K562 (cell line): ENCODE measurements at regions not wholly inside any gene's neighbourhood (a gene's known extent, or its start where the extent isn't known, plus 50 kb on each side); places are given as distances from the start of the nearest gene placed in this dataset.

Experiments
- ATAC-seq: fragments of 200-7000 bp; cut with Tn5 transposase; 3 replicates; pipeline ENCODE4 v1.9.1; 2020; ENCODE audit warnings: moderate library complexity
- BruUV-seq: library from RNA; stranded (reverse); fragments of 400-500 nt; replicated peaks from 2 replicates; lab custom pipeline; 2021; lab: Mats Ljungman, UMichigan
- CTCF ChIA-PET: fragments of 300-600 bp; formaldehyde crosslinking; extraction: SDS; loops from one replicate; lab custom pipeline; 2021; ENCODE audit warnings: low intra/inter-chr PET ratio; lab: Yijun Ruan, JAX
- POLR2A ChIA-PET: fragments of 300-600, 350-650 bp; sonication (Branson Sonifier 250); formaldehyde crosslinking; extraction: SDS; loops from one replicate; lab custom pipeline; 2021; ENCODE audit warnings: antibody characterized with exemption, inconsistent platforms; lab: Yijun Ruan, JAX
- DNase-seq, 4 experiments: peaks; one replicate each; pipeline versions ENCODE4 v3.0.0 to v3.0.0-alpha.2; 2011 to 2018; ENCODE audit warnings: low spot score in 3 of 4, mixed read lengths in 3 of 4; ENCODE audit errors: extremely low read depth in 1 of 4
- FAIRE-seq: peaks from 2 replicates; lab custom pipeline; 2011; peaks lifted over from hg19 to GRCh38; lab: Jason Lieb, UNC
- H2AFZ ChIP-seq: 2 replicates; pipeline ENCODE4 v1.6.0; 2011; ENCODE audit warnings: low read depth, low read length, control low read depth, inconsistent platforms
- H3K27ac ChIP-seq: fragments of 200-600 bp; 3 replicates; pipeline ENCODE4 v1.8.0; 2011; ENCODE audit warnings: low read depth, mild to moderate bottlenecking, control low read depth, inconsistent platforms, low read length, moderate library complexity, mixed read lengths; ENCODE audit errors: extremely low read depth
- H3K27me3 ChIP-seq, 2 experiments: fragments of 300-600 bp in 1 of 2; 2 replicates in 1 of 2; 3 replicates in 1 of 2; pipeline versions ENCODE4 v1.6.0 to v1.8.0; 2011; ENCODE audit warnings: inconsistent platforms in 2 of 2, low read length in 2 of 2, mild to moderate bottlenecking in 1 of 2, mixed read lengths in 1 of 2, moderate library complexity in 1 of 2; ENCODE audit not compliant: control insufficient read depth in 2 of 2, insufficient read depth in 2 of 2
- H3K36me3 ChIP-seq: fragments of 300-600 bp; 3 replicates; pipeline ENCODE4 v1.8.0; 2011; ENCODE audit warnings: mild to moderate bottlenecking, low read length, inconsistent platforms; ENCODE audit not compliant: control insufficient read depth, insufficient read depth
- H3K4me1 ChIP-seq, 2 experiments: fragments of 200-600 bp in 1 of 2; replicated peaks in 1 of 2; 2 replicates in 1 of 2; 3 replicates in 1 of 2; pipeline versions ENCODE4 v1.5.1 to v1.8.0; 2011; ENCODE audit warnings: inconsistent platforms in 2 of 2, low read length in 2 of 2, mild to moderate bottlenecking in 1 of 2, mixed read lengths in 1 of 2, moderate library complexity in 1 of 2; ENCODE audit not compliant: control insufficient read depth in 2 of 2, insufficient read depth in 2 of 2
- H3K4me2 ChIP-seq: 2 replicates; pipeline ENCODE4 v1.6.1; 2011; ENCODE audit warnings: low read length, control low read depth, inconsistent platforms, mixed read lengths; ENCODE audit not compliant: insufficient read depth
- H3K4me3 ChIP-seq: fragments of 200-600 bp; sonication (generic), shearing (Covaris generic); 2 replicates; pipeline ENCODE4 v1.5.1; 2016; ENCODE audit warnings: control low read depth, inconsistent platforms
- H3K79me2 ChIP-seq: fragments of 200-600 bp; 3 replicates; pipeline ENCODE4 v1.8.0; 2011; ENCODE audit warnings: low read length, inconsistent platforms; ENCODE audit not compliant: control insufficient read depth, insufficient read depth
- H3K9ac ChIP-seq, 2 experiments: 2 replicates each; pipeline versions ENCODE4 v1.6.0 to v1.6.1; 2011; ENCODE audit warnings: low read depth in 2 of 2, low read length in 2 of 2, control low read depth in 1 of 2, inconsistent platforms in 1 of 2, mild to moderate bottlenecking in 1 of 2, mixed read lengths in 1 of 2; ENCODE audit not compliant: insufficient read depth in 1 of 2
- H3K9me1 ChIP-seq: one replicate; pipeline ENCODE4 v1.6.0; 2011; ENCODE audit warnings: inconsistent platforms, mild to moderate bottlenecking, low read length, moderate library complexity; ENCODE audit not compliant: control insufficient read depth, insufficient read depth
- H3K9me3 ChIP-seq: replicated peaks from 2 replicates; pipeline ENCODE4 v1.5.1; 2011; ENCODE audit warnings: low read depth, low read length, inconsistent platforms; ENCODE audit not compliant: control insufficient read depth, insufficient read depth
- H4K20me1 ChIP-seq: replicated peaks from 2 replicates; pipeline ENCODE4 v1.6.1; 2011; ENCODE audit warnings: low read length, inconsistent platforms, mixed read lengths; ENCODE audit not compliant: control insufficient read depth, insufficient read depth
- HDAC2 ChIP-seq: fragments of 450-650 bp; IDR thresholded peaks from 2 replicates; pipeline ENCODE4 v1.6.1; 2016; ENCODE audit warnings: mild to moderate bottlenecking
- NR4A1 ChIP-seq, 2 experiments: fragments of 250-450 bp in 1 of 2; fragments of 450-650 bp in 1 of 2; sonication (Bioruptor Pico) in 1 of 2; IDR thresholded peaks; 2 replicates each; pipeline versions ENCODE4 v1.4.0 to v1.6.1; 2016 to 2020; ENCODE audit warnings: mild to moderate bottlenecking in 2 of 2, missing compliant biosample characterization in 1 of 2, missing genetic modification characterization in 1 of 2, moderate library complexity in 1 of 2
- SRF ChIP-seq, 2 experiments: fragments of 250-450, 450-650 bp in 1 of 2; sonication (Bioruptor Pico) in 1 of 2; sonication (generic) in 1 of 2; formaldehyde crosslinking; IDR thresholded peaks; 2 replicates each; pipeline versions ENCODE4 v1.5.0 to v1.5.1; 2020 to 2022; ENCODE audit warnings: mild to moderate bottlenecking in 1 of 2, missing genetic modification reagents in 1 of 2
- WGBS: fragments of 100-300 bp; shearing (Covaris generic); methylation state at CpG from one replicate; pipeline ENCODE4 v1.1.6; 2016; ENCODE audit warnings: low coverage, mixed read lengths; ENCODE audit not compliant: insufficient coverage; ENCODE audit errors: missing lambda C conversion rate; 5-methylcytosine and 5-hydroxymethylcytosine counted together
- in situ Hi-C: fragments of 300-500 bp; cut with MboI; formaldehyde crosslinking; loops from 4 replicates; pipeline ENCODE4 v1.15.0; 2018; ENCODE audit warnings: inconsistent platforms, mixed read lengths
- intact Hi-C: fragments of 100-400 bp; cut with micrococcal nuclease; formaldehyde crosslinking; loops from 2 replicates; pipeline ENCODE4 v1.14.2; 2022
- TF ChIP-seq, protein P1 (sequence below): fragments of 450-650 bp; conservative IDR thresholded peaks from 2 replicates; pipeline ENCODE4 v1.6.1; 2016; ENCODE audit warnings: missing genetic modification characterization, low read depth, mild to moderate bottlenecking, missing compliant biosample characterization, moderate library complexity

DNA sequence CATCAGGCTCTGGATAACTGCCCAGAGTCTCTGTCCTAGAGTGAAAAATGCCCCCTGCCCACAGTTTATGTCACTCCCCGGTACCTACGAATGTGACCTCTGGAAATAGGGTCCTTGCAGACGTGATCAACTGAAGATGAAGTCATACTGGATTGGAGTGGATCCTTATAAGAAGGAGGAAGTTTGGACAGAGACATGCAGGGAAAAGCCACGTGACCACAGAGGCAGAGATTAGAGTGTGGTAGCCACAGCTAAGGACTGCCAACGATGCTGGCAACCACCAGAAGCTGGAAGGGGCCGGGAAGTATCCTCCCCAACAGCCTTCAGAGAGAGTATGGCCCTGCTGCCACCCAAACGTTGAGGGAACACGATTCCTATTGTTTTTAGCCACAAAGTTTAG is 101.2 kb upstream of the NCOR2 start (continued):
- TF ChIP-seq NR4A1 (CRISPR knock-in tag; IDR thresholded peaks at IDR 0.05) (no peak), NR4A1 (tag; IDR thresholded peaks at IDR 0.05) (no peak), HDAC2 (no peak)

DNA sequence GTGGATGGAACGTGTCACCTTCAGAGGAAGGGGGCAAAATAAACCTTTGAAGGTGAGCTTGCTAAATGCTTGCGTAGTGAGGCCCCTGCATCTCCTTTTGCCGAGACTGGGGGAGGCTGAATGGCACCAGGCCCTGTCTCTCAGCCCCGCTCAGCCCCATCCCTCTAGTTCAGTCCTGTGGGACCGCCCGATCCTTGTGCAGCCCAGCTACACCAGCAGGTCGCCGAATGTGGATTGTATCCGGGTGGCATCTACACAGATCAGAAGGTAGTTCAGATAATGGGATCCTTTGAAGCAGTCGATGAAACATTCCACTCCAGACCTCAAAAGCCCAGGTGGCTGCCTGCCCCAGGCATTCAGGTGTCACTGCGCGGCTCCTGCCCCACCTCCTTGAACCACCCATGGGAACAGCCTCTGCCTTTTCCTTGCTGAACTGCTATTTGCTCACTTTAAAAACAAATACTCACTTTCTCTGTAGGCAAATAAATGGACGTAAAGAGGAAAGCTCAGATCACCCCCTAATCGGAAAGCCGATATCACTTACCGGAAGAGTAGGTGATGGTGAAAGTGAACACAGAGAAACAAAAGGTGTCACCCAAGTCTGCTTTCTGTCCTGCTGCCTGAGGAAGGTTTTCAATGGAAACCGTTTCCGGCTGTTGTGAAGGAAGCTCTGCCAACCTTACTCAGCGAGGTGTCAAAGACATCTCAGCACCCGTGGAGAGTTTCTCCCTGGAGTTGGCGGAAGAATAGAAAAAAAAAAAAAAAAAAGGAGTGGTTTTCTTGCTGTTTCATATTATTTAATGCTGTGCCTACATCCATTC is 100.3 kb upstream of the NCOR2 start:
- Histone ChIP-seq H3K9me3 (peaks cover 3% of the 10 kb centered on the region), H3K9me1 (no peaks in the 10 kb centered on the region), H3K27ac (no peak overlapping the region), H2AFZ (no peak overlapping the region), H3K4me1 (peaks cover 2 to 3% of the 10 kb centered on the region in 2 experiments; a peak in 1 of 5 replicates), H3K4me3 (no peak overlapping the region), H3K36me3 (no peaks in the 10 kb centered on the region), H3K4me2 (no peak overlapping the region), H3K9ac (no peak overlapping the region), H3K79me2 (no peaks in the 10 kb centered on the region), H4K20me1 (no peaks in the 10 kb centered on the region), H3K27me3 (peaks cover 4 to 28% of the 10 kb centered on the region in 2 experiments; a peak in 3 of 5 replicates)
- TF ChIP-seq SRF (CRISPR knock-in tag; IDR thresholded peaks at IDR 0.05), result no peak
- TF ChIP-seq, protein P1, sequence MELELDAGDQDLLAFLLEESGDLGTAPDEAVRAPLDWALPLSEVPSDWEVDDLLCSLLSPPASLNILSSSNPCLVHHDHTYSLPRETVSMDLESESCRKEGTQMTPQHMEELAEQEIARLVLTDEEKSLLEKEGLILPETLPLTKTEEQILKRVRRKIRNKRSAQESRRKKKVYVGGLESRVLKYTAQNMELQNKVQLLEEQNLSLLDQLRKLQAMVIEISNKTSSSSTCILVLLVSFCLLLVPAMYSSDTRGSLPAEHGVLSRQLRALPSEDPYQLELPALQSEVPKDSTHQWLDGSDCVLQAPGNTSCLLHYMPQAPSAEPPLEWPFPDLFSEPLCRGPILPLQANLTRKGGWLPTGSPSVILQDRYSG (tag), result no peak
- no peak for FAIRE-seq
- ChIA-PET POLR2A (interaction anchor here (0.6 to 1.0 kb wide), 5 partner anchors 32 to 159 kb away, joined by 3 to 4 read pairs (median 3); no protein-coding TSS in a partner anchor), CTCF (no interaction called here)
- in situ Hi-C loops (no loop called here), intact Hi-C loops (no loop called here)
- no TSS peak for BruUV-seq
- no peak for ATAC-seq
- no peak for DNase-seq
- 37% methylated on average over 20 of the region's 21 CpGs for WGBS
